ENCODE measurements at regions not wholly inside any gene's neighbourhood (a gene's known extent, or its start where the extent isn't known, plus 50 kb on each side); places are given as distances from the start of the nearest gene placed in this dataset.

DNA sequence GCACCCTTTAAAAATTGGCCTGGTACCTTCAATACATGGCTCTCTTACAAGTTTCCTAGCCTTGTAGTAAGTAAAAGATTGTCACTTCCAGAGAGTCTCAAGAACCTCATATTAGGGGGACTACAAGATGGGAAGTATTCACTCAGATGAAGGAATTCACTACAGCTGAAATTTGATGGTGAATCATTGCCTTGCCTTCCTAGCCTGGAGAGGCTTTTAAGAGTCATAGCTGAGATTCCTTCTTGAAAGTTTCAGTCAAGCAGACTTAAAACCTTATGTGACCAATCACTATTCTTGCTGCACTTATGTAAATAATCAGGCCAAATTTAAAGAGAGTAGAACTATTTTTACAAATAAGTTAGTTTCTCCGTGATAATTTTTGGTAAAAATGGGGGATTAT is 451.6 kb downstream of the TRHDE start:
- intact Hi-C loops (cut with DNase I; ENCODE audit: low total_unique reads), result no loop called here
- no peaks in the 10 kb centered on the region for H3K27me3 ChIP-seq (replicated peaks in 1 of 7)
- WGBS, 5 donors, result 67 to 85% (median 76%) methylated on average over 1 of the region's 1 CpG
- no peak overlapping the region for H3K27ac ChIP-seq
- DNase-seq, result no peak
- no peaks in the 10 kb centered on the region for H3K4me1 ChIP-seq
- TF ChIP-seq, protein P1, sequence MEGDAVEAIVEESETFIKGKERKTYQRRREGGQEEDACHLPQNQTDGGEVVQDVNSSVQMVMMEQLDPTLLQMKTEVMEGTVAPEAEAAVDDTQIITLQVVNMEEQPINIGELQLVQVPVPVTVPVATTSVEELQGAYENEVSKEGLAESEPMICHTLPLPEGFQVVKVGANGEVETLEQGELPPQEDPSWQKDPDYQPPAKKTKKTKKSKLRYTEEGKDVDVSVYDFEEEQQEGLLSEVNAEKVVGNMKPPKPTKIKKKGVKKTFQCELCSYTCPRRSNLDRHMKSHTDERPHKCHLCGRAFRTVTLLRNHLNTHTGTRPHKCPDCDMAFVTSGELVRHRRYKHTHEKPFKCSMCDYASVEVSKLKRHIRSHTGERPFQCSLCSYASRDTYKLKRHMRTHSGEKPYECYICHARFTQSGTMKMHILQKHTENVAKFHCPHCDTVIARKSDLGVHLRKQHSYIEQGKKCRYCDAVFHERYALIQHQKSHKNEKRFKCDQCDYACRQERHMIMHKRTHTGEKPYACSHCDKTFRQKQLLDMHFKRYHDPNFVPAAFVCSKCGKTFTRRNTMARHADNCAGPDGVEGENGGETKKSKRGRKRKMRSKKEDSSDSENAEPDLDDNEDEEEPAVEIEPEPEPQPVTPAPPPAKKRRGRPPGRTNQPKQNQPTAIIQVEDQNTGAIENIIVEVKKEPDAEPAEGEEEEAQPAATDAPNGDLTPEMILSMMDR (IDR thresholded peaks at IDR 0.05 in 8 of 11, conservative IDR thresholded peaks at IDR 0.05 in 3 of 11), result no peak
- TF ChIP-seq POLR2A (IDR thresholded peaks at IDR 0.05) (no peak), POLR2AphosphoS5 (IDR thresholded peaks at IDR 0.05) (no peak)
- H3K9me3 ChIP-seq, result no peaks in the 10 kb centered on the region
- no peaks in the 10 kb centered on the region for H3K36me3 ChIP-seq
- H3K4me3 ChIP-seq, result no peak overlapping the region

DNA sequence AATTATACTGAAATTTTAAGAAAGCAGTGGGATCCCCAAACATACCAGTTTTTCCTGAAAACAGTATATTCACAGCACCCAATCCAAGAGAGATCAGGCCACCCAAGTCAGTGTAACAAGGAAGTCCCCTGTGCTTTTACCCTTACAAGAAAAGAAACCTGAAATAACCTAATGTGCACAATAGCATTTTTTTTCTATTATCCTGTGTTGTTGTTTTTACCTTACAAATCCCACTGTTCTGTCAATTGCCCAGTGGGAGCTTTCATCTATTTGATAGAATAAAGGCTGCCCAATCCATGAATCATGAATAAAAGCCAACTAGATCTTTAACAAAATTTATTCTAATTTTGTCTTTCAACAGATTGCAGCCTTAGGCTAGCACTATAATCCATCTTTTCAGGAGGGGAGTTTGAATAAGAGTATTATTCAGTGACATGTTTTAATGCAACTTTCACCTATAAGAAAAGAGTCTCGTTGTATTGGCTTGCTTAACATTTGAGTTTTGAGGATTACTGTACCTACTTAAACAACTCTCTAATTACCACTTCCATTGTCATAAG is 457.4 kb downstream of the TRHDE start:
- intact Hi-C loops (cut with DNase I; ENCODE audit: low total_unique reads), result no loop called here
- TF ChIP-seq POLR2AphosphoS5 (IDR thresholded peaks at IDR 0.05) (no peak), POLR2A (IDR thresholded peaks at IDR 0.05) (no peak)
- TF ChIP-seq, protein P1 (IDR thresholded peaks at IDR 0.05 in 8 of 11, conservative IDR thresholded peaks at IDR 0.05 in 3 of 11), result no peak
- Histone ChIP-seq H3K9me3 (no peaks in the 10 kb centered on the region), H3K4me3 (no peak overlapping the region), H3K4me1 (no peaks in the 10 kb centered on the region), H3K27me3 (replicated peaks in 1 of 7) (no peaks in the 10 kb centered on the region), H3K36me3 (no peaks in the 10 kb centered on the region), H3K27ac (no peak overlapping the region)
- DNase-seq, result no peak
- WGBS, 5 donors, result 66 to 84% (median 77%) methylated on average over 1 of the region's 1 CpG

DNA sequence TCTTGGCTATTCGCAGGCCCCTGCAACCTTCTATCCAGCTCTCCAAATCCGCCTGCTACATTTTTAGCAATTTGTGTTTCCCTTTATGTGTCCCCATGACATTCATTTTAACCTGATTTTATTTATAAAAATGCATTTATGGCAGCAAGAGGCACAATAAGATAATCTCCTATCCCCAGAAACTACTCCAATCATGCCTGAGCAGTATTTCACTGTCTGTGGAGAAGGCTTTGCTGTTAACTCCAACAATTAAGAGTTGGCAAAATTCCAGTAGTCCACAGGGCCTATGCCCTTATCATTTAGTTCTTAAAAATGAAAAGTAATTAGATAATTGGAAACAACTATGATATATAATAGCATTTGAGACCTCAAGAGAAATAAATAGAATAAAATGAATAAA is 462.4 kb downstream of the TRHDE start:
- H3K36me3 ChIP-seq, result no peaks in the 10 kb centered on the region
- H3K4me1 ChIP-seq, result no peaks in the 10 kb centered on the region
- H3K4me3 ChIP-seq, result no peak overlapping the region
- H3K27me3 ChIP-seq (replicated peaks in 1 of 7), result no peaks in the 10 kb centered on the region
- intact Hi-C loops (cut with DNase I; ENCODE audit: low total_unique reads), result no loop called here
- DNase-seq, result no peak
- WGBS, 5 donors, result 80 to 94% (median 90%) methylated on average over 2 of the region's 2 CpGs
- no peak overlapping the region for H3K27ac ChIP-seq
- no peaks in the 10 kb centered on the region for H3K9me3 ChIP-seq
- TF ChIP-seq POLR2A (IDR thresholded peaks at IDR 0.05) (no peak), POLR2AphosphoS5 (IDR thresholded peaks at IDR 0.05) (no peak)
- TF ChIP-seq, protein P1 (IDR thresholded peaks at IDR 0.05 in 8 of 11, conservative IDR thresholded peaks at IDR 0.05 in 3 of 11), result no peak

DNA sequence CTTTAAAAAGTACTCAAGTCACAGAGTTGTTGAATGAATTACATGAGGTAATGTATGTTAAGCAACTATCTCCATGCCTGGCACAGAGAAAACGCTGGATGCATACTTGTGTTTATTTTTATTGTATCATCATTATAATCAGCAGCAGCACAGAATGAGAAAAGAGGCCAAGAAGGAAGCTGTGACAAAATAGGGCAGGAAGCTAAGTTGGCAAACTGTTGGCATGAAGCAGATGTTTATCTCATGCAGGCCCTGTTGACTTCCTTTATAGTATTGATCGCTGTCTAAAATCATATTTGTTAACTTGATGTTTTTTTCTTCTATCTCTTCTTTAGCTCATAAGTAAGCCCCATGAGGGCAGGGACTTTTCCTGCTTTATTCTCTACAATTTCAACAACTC is 466.6 kb downstream of the TRHDE start:
- 9 to 20% (median 16%) methylated on average over 2 of the region's 2 CpGs for WGBS, 5 donors
- no peak for TF ChIP-seq POLR2AphosphoS5 (IDR thresholded peaks at IDR 0.05)
- no peak for TF ChIP-seq POLR2A (IDR thresholded peaks at IDR 0.05)
- TF ChIP-seq, protein P1 (IDR thresholded peaks at IDR 0.05 in 8 of 11, conservative IDR thresholded peaks at IDR 0.05 in 3 of 11), result no peak
- H3K36me3 ChIP-seq, result no peaks in the 10 kb centered on the region
- no peak for DNase-seq
- no peaks in the 10 kb centered on the region for H3K4me1 ChIP-seq
- H3K4me3 ChIP-seq, result no peak overlapping the region
- intact Hi-C loops (cut with DNase I; ENCODE audit: low total_unique reads), result no loop called here
- H3K27me3 ChIP-seq (replicated peaks in 1 of 7), result no peaks in the 10 kb centered on the region
- no peak overlapping the region for H3K27ac ChIP-seq
- H3K9me3 ChIP-seq, result peaks cover 0 to 32% (median 24%) of the 10 kb centered on the region in 8 donors

Data from spleen (tissue), 11 donors.